ENCODE measurements at regions not wholly inside any gene's neighbourhood (a gene's known extent, or its start where the extent isn't known, plus 50 kb on each side); places are given as distances from the start of the nearest gene placed in this dataset.

DNA sequence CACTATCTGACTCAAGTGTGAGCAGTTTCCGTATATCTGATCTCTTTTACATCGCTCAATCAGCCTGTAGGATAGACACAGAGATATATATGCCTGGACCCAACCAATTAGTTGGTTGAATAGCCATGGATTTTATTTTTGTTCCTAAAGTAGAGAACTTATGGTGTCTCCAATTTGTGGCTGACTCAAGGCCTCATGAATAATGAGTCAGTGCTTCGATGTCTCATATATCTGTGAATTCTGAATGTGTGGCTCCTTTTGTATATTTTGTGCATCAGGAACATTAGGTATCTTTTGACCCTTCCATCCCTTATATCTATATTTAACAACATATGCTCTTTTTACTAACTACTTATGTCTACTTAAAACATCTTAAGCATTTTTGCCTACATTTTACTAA, 64.5 kb downstream of the OR2B2 start:
- Histone ChIP-seq H3K4me3 (replicated peaks in 1 of 4; ENCODE audit: control extremely low read depth in 1 of 4, insufficient read depth in 1 of 4, low read depth in 3 of 4, low read length in 4 of 4) (no peak overlapping the region), H3K79me2 (ENCODE audit: control insufficient read depth, insufficient read depth, low read length) (no peaks in the 10 kb centered on the region), H3K27me3 (ENCODE audit: control insufficient read depth, insufficient read depth, low read length) (no peaks in the 10 kb centered on the region), H3K27ac (ENCODE audit: insufficient read depth, low read length) (no peak overlapping the region), H3K9ac (ENCODE audit: insufficient read depth, low read length) (no peak overlapping the region), H2AFZ (ENCODE audit: low read length) (no peak overlapping the region), H4K20me1 (ENCODE audit: control insufficient read depth, extremely low read depth, insufficient read depth, low read length) (no peaks in the 10 kb centered on the region), H3K4me1 (ENCODE audit: control insufficient read depth, extremely low read depth, insufficient read depth, low read length) (peaks cover 2% of the 10 kb centered on the region), H3K36me3 (ENCODE audit: control insufficient read depth, insufficient read depth, low read length) (no peaks in the 10 kb centered on the region), H3K9me3 (ENCODE audit: control insufficient read depth, insufficient read depth, low read depth, low read length) (no peaks in the 10 kb centered on the region), H3K4me2 (ENCODE audit: extremely low read depth, insufficient read depth, low read length) (no peak overlapping the region)
- DNase-seq (ENCODE audit: low read depth in 2 of 2), result peak in 1 of 2 donors; percentile 45
- TF ChIP-seq, protein P1, sequence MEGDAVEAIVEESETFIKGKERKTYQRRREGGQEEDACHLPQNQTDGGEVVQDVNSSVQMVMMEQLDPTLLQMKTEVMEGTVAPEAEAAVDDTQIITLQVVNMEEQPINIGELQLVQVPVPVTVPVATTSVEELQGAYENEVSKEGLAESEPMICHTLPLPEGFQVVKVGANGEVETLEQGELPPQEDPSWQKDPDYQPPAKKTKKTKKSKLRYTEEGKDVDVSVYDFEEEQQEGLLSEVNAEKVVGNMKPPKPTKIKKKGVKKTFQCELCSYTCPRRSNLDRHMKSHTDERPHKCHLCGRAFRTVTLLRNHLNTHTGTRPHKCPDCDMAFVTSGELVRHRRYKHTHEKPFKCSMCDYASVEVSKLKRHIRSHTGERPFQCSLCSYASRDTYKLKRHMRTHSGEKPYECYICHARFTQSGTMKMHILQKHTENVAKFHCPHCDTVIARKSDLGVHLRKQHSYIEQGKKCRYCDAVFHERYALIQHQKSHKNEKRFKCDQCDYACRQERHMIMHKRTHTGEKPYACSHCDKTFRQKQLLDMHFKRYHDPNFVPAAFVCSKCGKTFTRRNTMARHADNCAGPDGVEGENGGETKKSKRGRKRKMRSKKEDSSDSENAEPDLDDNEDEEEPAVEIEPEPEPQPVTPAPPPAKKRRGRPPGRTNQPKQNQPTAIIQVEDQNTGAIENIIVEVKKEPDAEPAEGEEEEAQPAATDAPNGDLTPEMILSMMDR (conservative IDR thresholded peaks at IDR 0.05 in 1 of 2, IDR thresholded peaks at IDR 0.05 in 1 of 2; ENCODE audit: low read depth in 1 of 2, low read length in 2 of 2), result no peak
- TF ChIP-seq EZH2 (IDR thresholded peaks at IDR 0.05; ENCODE audit: low read length, missing control alignments), result no peak

DNA sequence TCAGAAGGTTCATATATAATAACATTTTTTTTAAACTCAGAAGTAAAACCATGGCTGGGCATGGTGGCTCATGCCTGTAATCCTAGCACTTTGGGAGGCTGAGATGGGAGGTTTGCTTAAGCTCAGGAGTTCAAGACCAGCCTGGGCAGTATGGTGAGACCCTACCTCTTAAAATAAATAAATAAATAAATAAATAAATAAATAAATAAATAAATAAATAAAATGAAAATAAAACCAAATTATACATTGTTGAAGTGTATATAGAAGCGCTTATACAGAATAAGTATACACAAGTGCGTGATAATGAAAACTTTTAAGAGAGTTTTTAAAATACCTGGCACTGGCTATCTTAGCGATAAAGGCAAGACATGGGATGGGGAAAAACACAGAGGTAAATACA, 71.6 kb downstream of the OR2B2 start:
- H3K79me2 ChIP-seq (ENCODE audit: control insufficient read depth, insufficient read depth, low read length), result peaks cover 7% of the 10 kb centered on the region
- no peaks in the 10 kb centered on the region for H3K9me3 ChIP-seq (ENCODE audit: control insufficient read depth, insufficient read depth, low read depth, low read length)
- no peaks in the 10 kb centered on the region for H3K4me1 ChIP-seq (ENCODE audit: control insufficient read depth, extremely low read depth, insufficient read depth, low read length)
- H3K4me2 ChIP-seq (ENCODE audit: extremely low read depth, insufficient read depth, low read length), result no peak overlapping the region
- H4K20me1 ChIP-seq (ENCODE audit: control insufficient read depth, extremely low read depth, insufficient read depth, low read length), result no peaks in the 10 kb centered on the region
- DNase-seq (ENCODE audit: low read depth in 2 of 2), result no peak
- TF ChIP-seq, protein P1 (conservative IDR thresholded peaks at IDR 0.05 in 1 of 2, IDR thresholded peaks at IDR 0.05 in 1 of 2; ENCODE audit: low read depth in 1 of 2, low read length in 2 of 2), result no peak
- TF ChIP-seq EZH2 (IDR thresholded peaks at IDR 0.05; ENCODE audit: low read length, missing control alignments), result no peak
- H3K9ac ChIP-seq (ENCODE audit: insufficient read depth, low read length), result no peak overlapping the region
- no peaks in the 10 kb centered on the region for H3K36me3 ChIP-seq (ENCODE audit: control insufficient read depth, insufficient read depth, low read length)
- no peaks in the 10 kb centered on the region for H3K27me3 ChIP-seq (ENCODE audit: control insufficient read depth, insufficient read depth, low read length)
- no peak overlapping the region for H3K4me3 ChIP-seq (replicated peaks in 1 of 4; ENCODE audit: control extremely low read depth in 1 of 4, insufficient read depth in 1 of 4, low read depth in 3 of 4, low read length in 4 of 4)
- H2AFZ ChIP-seq (ENCODE audit: low read length), result no peak overlapping the region
- no peak overlapping the region for H3K27ac ChIP-seq (ENCODE audit: insufficient read depth, low read length)

DNA sequence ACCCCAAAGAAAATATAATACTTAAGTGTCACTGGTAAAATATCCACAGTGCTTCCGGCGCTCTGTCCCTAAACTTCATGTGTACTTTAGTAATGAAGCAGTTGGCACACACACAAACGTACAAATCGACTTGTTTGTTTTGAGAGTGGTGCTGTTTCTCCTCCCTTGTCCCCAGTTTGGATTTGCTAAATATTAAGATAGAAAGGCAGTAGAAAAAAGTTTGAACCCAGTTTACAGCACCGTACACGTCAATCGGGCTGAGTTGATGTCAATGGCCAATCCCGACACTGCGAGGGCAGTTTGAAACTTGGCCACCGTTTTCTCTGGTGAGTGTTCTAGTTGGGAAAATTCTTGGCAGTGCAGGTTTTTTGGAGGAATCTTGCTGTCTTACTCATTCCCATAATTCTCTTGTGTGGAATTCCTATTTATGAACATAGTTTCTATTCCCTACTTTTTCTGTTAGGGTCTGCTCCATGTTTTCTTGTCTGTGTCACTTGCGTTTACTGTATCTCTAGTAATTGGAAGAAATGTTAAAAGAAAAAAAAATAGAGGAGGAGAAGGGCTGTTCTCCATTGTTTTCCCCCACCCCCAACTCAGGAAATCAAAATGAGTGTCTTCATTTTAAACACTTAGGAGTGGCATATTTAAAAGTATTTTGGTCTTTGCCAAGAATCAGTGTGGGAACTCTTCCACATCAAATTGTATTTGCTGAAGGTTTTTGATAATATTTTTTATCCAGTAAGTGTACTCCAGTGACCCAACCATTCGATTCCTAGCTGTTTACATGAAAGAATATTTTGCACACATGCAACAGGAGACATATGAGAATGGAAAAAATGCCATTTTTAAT, 72.3 kb downstream of the OR2B2 start:
- H3K27ac ChIP-seq (ENCODE audit: insufficient read depth, low read length), result peak overlapping the region; percentile 99
- H3K4me1 ChIP-seq (ENCODE audit: control insufficient read depth, extremely low read depth, insufficient read depth, low read length), result no peaks in the 10 kb centered on the region
- no peaks in the 10 kb centered on the region for H4K20me1 ChIP-seq (ENCODE audit: control insufficient read depth, extremely low read depth, insufficient read depth, low read length)
- H3K4me2 ChIP-seq (ENCODE audit: extremely low read depth, insufficient read depth, low read length), result peak overlapping the region; percentile 99
- no peak for TF ChIP-seq EZH2 (IDR thresholded peaks at IDR 0.05; ENCODE audit: low read length, missing control alignments)
- TF ChIP-seq, protein P1 (conservative IDR thresholded peaks at IDR 0.05 in 1 of 2, IDR thresholded peaks at IDR 0.05 in 1 of 2; ENCODE audit: low read depth in 1 of 2, low read length in 2 of 2), result no peak
- H3K36me3 ChIP-seq (ENCODE audit: control insufficient read depth, insufficient read depth, low read length), result no peaks in the 10 kb centered on the region
- peak overlapping the region; percentile 83 for H2AFZ ChIP-seq (ENCODE audit: low read length)
- peak overlapping the region; percentile 91 for H3K9ac ChIP-seq (ENCODE audit: insufficient read depth, low read length)
- peak overlapping the region; percentile 69 to 98 (median 77) for H3K4me3 ChIP-seq (replicated peaks in 1 of 4; ENCODE audit: control extremely low read depth in 1 of 4, insufficient read depth in 1 of 4, low read depth in 3 of 4, low read length in 4 of 4)
- H3K79me2 ChIP-seq (ENCODE audit: control insufficient read depth, insufficient read depth, low read length), result peaks cover 8% of the 10 kb centered on the region
- peak; percentile 77 to 91 for DNase-seq (ENCODE audit: low read depth in 2 of 2)
- no peaks in the 10 kb centered on the region for H3K27me3 ChIP-seq (ENCODE audit: control insufficient read depth, insufficient read depth, low read length)
- no peaks in the 10 kb centered on the region for H3K9me3 ChIP-seq (ENCODE audit: control insufficient read depth, insufficient read depth, low read depth, low read length)
